ENCODE measurements at regions not wholly inside any gene's neighbourhood (a gene's known extent, or its start where the extent isn't known, plus 50 kb on each side); places are given as distances from the start of the nearest gene placed in this dataset.

- TF ChIP-seq CTCF (IDR thresholded peaks at IDR 0.05) (no peak), POLR2A (IDR thresholded peaks at IDR 0.05) (no peak)
These were observed 78.7 kb upstream of the NPHP3 start for GRCh38 chr3:132800958-132801357.
